ENCODE measurements at regions not wholly inside any gene's neighbourhood (a gene's known extent, or its start where the extent isn't known, plus 50 kb on each side); places are given as distances from the start of the nearest gene placed in this dataset.
"Not testable (repeated sequence)": the region's sequence is repeated elsewhere in the genome, so short reads cannot be mapped to it uniquely, and the experiment has no call there.

- TF ChIP-seq CTCF, POLR2A (IDR thresholded peaks at IDR 0.05): not testable (repeated sequence)
Measured at GRCh38 chr11:81280228-81280627, 1453.4 kb downstream of the FAM181B start.
